Spleen (tissue), 7 donors: ENCODE measurements at regions not wholly inside any gene's neighbourhood (a gene's known extent, or its start where the extent isn't known, plus 50 kb on each side); places are given as distances from the start of the nearest gene placed in this dataset.
"Not testable (repeated sequence)": the region's sequence is repeated elsewhere in the genome, so short reads cannot be mapped to it uniquely, and the experiment has no call there.

Experiments
- CTCF ChIP-seq, 11 experiments: fragments of 200-600 bp in 7 of 11; fragments of 450-650 bp in 4 of 11; sonication (generic) in 4 of 11; IDR thresholded peaks in 8 of 11; conservative IDR thresholded peaks in 3 of 11; 1 replicate in 7 of 11; 2 replicates in 4 of 11; pipeline versions ENCODE4 v1.4.0 to v1.8.0; 2016 to 2021; ENCODE audit warnings: antibody characterized with exemption in 11 of 11, inconsistent platforms in 4 of 11, mild to moderate bottlenecking in 1 of 11
- POLR2A ChIP-seq, 3 donors: fragments of 450-650 bp; IDR thresholded peaks; one replicate each; pipeline ENCODE4 v1.5.1; 2017; ENCODE audit warnings: antibody characterized with exemption in 3 of 3, mild to moderate bottlenecking in 1 of 3
- POLR2AphosphoS5 ChIP-seq, 3 donors: sonication (generic); formaldehyde crosslinking; IDR thresholded peaks; one replicate each; pipeline ENCODE4 v1.5.1; 2017; ENCODE audit warnings: antibody characterized with exemption in 3 of 3
- donor health status: DM: no; HTN: no; CAD: no; lungs with moderate emphysema.
- donor health status: DM: no; HTN: no; CAD: no.
- donor health status: DM: no; HTN: no; CAD: no.

DNA sequence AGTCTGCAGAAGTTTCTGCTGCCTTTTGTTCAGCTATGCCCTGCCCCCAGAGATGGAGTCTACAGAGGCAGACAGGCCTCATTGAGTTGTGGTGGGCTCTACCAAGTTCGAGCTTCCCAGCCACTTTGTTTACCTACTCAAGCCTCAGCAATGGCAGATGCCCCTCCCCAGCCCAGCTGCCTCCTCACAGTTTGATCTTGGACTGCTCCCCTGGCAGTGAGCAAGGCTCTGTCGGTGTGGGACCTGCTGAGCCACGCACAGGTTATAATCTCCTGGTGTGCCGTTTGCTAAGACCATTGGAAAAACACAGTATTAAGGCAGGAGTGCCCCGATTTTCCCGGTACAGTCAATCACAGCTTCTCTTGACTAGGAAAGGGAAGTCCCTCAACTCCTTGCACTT, 221.0 kb upstream of the CNTNAP5 start:
- not testable (repeated sequence) for TF ChIP-seq POLR2A (IDR thresholded peaks at IDR 0.05); CTCF (IDR thresholded peaks at IDR 0.05 in 8 of 11, conservative IDR thresholded peaks at IDR 0.05 in 3 of 11); POLR2AphosphoS5 (IDR thresholded peaks at IDR 0.05)
